ENCODE measurements at regions not wholly inside any gene's neighbourhood (a gene's known extent, or its start where the extent isn't known, plus 50 kb on each side); places are given as distances from the start of the nearest gene placed in this dataset.

GRCh38 chr11:24348908-24349307 lies 147.9 kb upstream of the LUZP2 start:
- intact Hi-C loops (cut with DNase I), result no loop called here

DNA sequence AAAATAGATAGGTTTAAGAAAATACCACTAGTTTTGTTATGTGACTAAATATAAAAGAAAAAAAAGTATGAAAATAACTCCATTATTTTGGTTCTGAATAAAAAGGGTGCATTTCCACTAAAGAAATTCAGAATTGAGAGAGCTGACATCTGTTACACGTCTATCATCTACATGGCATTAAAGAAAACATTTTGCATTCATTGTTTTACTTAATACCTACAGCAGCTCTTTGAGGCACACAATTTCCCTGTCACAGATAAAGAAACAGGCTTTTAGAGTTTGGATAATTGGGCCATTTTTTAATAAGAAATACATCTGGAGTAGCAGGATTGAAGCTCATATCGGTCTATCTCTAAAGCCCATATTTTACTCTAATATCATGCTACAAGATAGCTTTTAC lies 145.7 kb upstream of the LUZP2 start:
- H3K27me3 ChIP-seq, result no peaks in the 10 kb centered on the region
- no peaks in the 10 kb centered on the region for H3K9me3 ChIP-seq
- TF ChIP-seq CTCF (IDR thresholded peaks at IDR 0.05), result no peak
- no peak for TF ChIP-seq POLR2AphosphoS5 (IDR thresholded peaks at IDR 0.05; ENCODE audit: insufficient read depth in 1 of 2, low read depth in 1 of 2)
- TF ChIP-seq POLR2A (IDR thresholded peaks at IDR 0.05), result no peak
- no peaks in the 10 kb centered on the region for H3K36me3 ChIP-seq
- no peaks in the 10 kb centered on the region for H3K4me1 ChIP-seq
- intact Hi-C loops (cut with DNase I), result no loop called here
- H3K4me3 ChIP-seq, result no peak overlapping the region
- DNase-seq (ENCODE audit: extremely low spot score in 2 of 2), result no peak
- H3K27ac ChIP-seq, result no peak overlapping the region

More at GRCh38 chr11:24348908-24349307, 147.9 kb upstream of the LUZP2 start:
- H3K4me3 ChIP-seq, result no peak overlapping the region
- no peaks in the 10 kb centered on the region for H3K36me3 ChIP-seq
- DNase-seq (ENCODE audit: extremely low spot score in 2 of 2), result no peak
- no peaks in the 10 kb centered on the region for H3K27me3 ChIP-seq
- H3K9me3 ChIP-seq, result no peaks in the 10 kb centered on the region
- TF ChIP-seq POLR2AphosphoS5 (IDR thresholded peaks at IDR 0.05; ENCODE audit: insufficient read depth in 1 of 2, low read depth in 1 of 2) (no peak), POLR2A (IDR thresholded peaks at IDR 0.05) (no peak), CTCF (IDR thresholded peaks at IDR 0.05) (no peak)
- H3K4me1 ChIP-seq, result no peaks in the 10 kb centered on the region
- H3K27ac ChIP-seq, result no peak overlapping the region

DNA sequence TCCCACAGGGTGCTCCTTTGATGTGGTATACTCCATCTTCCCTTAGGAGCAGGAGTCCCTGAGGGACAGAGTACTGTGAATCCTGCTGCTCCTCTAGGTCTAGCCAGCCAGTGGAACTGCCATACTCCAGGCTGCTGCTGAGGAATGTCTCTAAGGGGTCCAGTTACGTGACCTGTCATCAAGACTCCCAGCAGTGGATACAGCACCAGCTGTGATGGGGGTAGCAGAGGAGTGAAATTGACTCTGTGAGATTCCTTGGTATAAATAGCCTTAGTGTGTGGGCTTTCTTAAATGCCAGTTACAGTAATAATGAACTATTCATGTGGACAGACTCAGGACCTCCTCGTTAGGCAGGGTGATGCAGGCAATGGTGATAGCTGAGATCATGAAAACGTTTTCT lies 140.4 kb upstream of the LUZP2 start:
- no peak for DNase-seq (ENCODE audit: extremely low spot score in 2 of 2)
- H3K36me3 ChIP-seq, result no peaks in the 10 kb centered on the region
- intact Hi-C loops (cut with DNase I), result no loop called here
- H3K4me3 ChIP-seq, result no peak overlapping the region
- no peaks in the 10 kb centered on the region for H3K9me3 ChIP-seq
- no peaks in the 10 kb centered on the region for H3K27me3 ChIP-seq
- no peak overlapping the region for H3K27ac ChIP-seq
- TF ChIP-seq POLR2AphosphoS5 (IDR thresholded peaks at IDR 0.05; ENCODE audit: insufficient read depth in 1 of 2, low read depth in 1 of 2), result no peak
- no peak for TF ChIP-seq CTCF (IDR thresholded peaks at IDR 0.05)
- TF ChIP-seq POLR2A (IDR thresholded peaks at IDR 0.05), result no peak
- no peaks in the 10 kb centered on the region for H3K4me1 ChIP-seq

GRCh38 chr11:24357620-24358410 lies 139.0 kb upstream of the LUZP2 start:
- intact Hi-C loops (cut with DNase I), result no loop called here
- TF ChIP-seq POLR2AphosphoS5 (IDR thresholded peaks at IDR 0.05; ENCODE audit: insufficient read depth in 1 of 2, low read depth in 1 of 2) (no peak), POLR2A (IDR thresholded peaks at IDR 0.05) (no peak)
- DNase-seq (ENCODE audit: extremely low spot score in 2 of 2), result no peak

DNA sequence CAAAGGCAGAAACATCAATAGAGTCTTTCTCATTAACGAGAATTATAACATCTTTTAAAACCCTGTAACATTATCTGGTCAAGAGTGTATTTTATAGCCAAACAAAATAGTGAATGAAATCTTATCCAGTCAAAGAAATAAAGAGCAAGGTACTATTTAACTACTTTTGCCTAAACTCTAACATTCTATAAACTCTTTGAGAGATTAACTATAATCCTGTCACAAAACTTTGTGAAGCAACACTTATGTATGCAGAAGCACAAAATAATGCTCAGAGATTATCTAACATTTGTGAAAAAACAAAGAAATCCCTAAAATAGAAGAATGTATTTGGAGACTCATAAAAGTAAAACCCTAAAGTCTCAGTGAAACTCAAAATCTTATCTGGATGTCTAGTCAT lies 124.4 kb upstream of the LUZP2 start:
- Histone ChIP-seq H3K9me3 (no peaks in the 10 kb centered on the region), H3K27me3 (no peaks in the 10 kb centered on the region), H3K4me1 (no peaks in the 10 kb centered on the region), H3K36me3 (no peaks in the 10 kb centered on the region), H3K27ac (no peak overlapping the region), H3K4me3 (no peak overlapping the region)
- intact Hi-C loops (cut with DNase I), result no loop called here
- TF ChIP-seq CTCF (IDR thresholded peaks at IDR 0.05), result no peak
- no peak for DNase-seq (ENCODE audit: extremely low spot score in 2 of 2)

More at GRCh38 chr11:24357620-24358410, 139.0 kb upstream of the LUZP2 start:
- Histone ChIP-seq H3K27me3 (no peaks in the 10 kb centered on the region), H3K36me3 (no peaks in the 10 kb centered on the region), H3K4me1 (no peaks in the 10 kb centered on the region), H3K27ac (no peak overlapping the region), H3K4me3 (no peak overlapping the region), H3K9me3 (no peaks in the 10 kb centered on the region)
